ENCODE measurements at regions not wholly inside any gene's neighbourhood (a gene's known extent, or its start where the extent isn't known, plus 50 kb on each side); places are given as distances from the start of the nearest gene placed in this dataset.

- no peaks in the 10 kb centered on the region for H3K27me3 ChIP-seq
- ATAC-seq: no peak
- H3K36me3 ChIP-seq: no peaks in the 10 kb centered on the region
- no peak overlapping the region for H3K4me3 ChIP-seq
- no peak for TF ChIP-seq CTCF (IDR thresholded peaks at IDR 0.05)
- no peaks in the 10 kb centered on the region for H3K9me3 ChIP-seq
- no peaks in the 10 kb centered on the region for H3K4me1 ChIP-seq
- no peak overlapping the region for H3K27ac ChIP-seq
- DNase-seq: no peak
- intact Hi-C loops (cut with DNase I): no loop called here
These were observed 723.7 kb downstream of the C12orf50 start for GRCh38 chr12:87305481-87305880.

GRCh38 chr12:87304406-87304805 is 724.8 kb downstream of the C12orf50 start:
- Histone ChIP-seq H3K27me3 (no peaks in the 10 kb centered on the region), H3K4me3 (no peak overlapping the region), H3K4me1 (no peaks in the 10 kb centered on the region), H3K27ac (no peak overlapping the region), H3K9me3 (no peaks in the 10 kb centered on the region), H3K36me3 (no peaks in the 10 kb centered on the region)
- DNase-seq: no peak
- ATAC-seq: no peak
- intact Hi-C loops (cut with DNase I): no loop called here
- TF ChIP-seq CTCF (IDR thresholded peaks at IDR 0.05): no peak

- intact Hi-C loops (cut with DNase I): no loop called here
- no peak for DNase-seq
These were observed 725.7 kb downstream of the C12orf50 start for GRCh38 chr12:87303396-87304012.

GRCh38 chr12:87302126-87302745 is 727.0 kb downstream of the C12orf50 start:
- TF ChIP-seq CTCF (IDR thresholded peaks at IDR 0.05): no peak
- Histone ChIP-seq H3K9me3 (no peaks in the 10 kb centered on the region), H3K27ac (no peak overlapping the region), H3K27me3 (no peaks in the 10 kb centered on the region), H3K4me1 (no peaks in the 10 kb centered on the region), H3K4me3 (no peak overlapping the region), H3K36me3 (no peaks in the 10 kb centered on the region)
- ATAC-seq (no peak), DNase-seq (no peak)
- intact Hi-C loops (cut with DNase I): no loop called here

More at GRCh38 chr12:87303396-87304012, 725.7 kb downstream of the C12orf50 start:
- H3K27me3 ChIP-seq: no peaks in the 10 kb centered on the region
- no peak for ATAC-seq
- no peaks in the 10 kb centered on the region for H3K4me1 ChIP-seq
- no peaks in the 10 kb centered on the region for H3K36me3 ChIP-seq
- no peak overlapping the region for H3K4me3 ChIP-seq
- TF ChIP-seq CTCF (IDR thresholded peaks at IDR 0.05): no peak
- no peaks in the 10 kb centered on the region for H3K9me3 ChIP-seq
- no peak overlapping the region for H3K27ac ChIP-seq

- TF ChIP-seq CTCF (IDR thresholded peaks at IDR 0.05): no peak
- Histone ChIP-seq H3K27me3 (no peaks in the 10 kb centered on the region), H3K4me3 (no peak overlapping the region), H3K4me1 (no peaks in the 10 kb centered on the region), H3K9me3 (peaks cover 6% of the 10 kb centered on the region), H3K27ac (no peak overlapping the region), H3K36me3 (no peaks in the 10 kb centered on the region)
- no peak for ATAC-seq
- intact Hi-C loops (cut with DNase I): no loop called here
- no peak for DNase-seq
These were observed 738.7 kb downstream of the C12orf50 start for GRCh38 chr12:87290505-87290904.

Data from upper lobe of right lung (tissue), 1 donor.